ENCODE measurements at regions not wholly inside any gene's neighbourhood (a gene's known extent, or its start where the extent isn't known, plus 50 kb on each side); places are given as distances from the start of the nearest gene placed in this dataset.

GRCh38 chr14:65193916-65194590 lies 91.7 kb upstream of the MAX start (continued):
- no peak for TF ChIP-seq RAD21 (IDR thresholded peaks at IDR 0.05; ENCODE audit: low read length)
- TF ChIP-seq NRF1 (IDR thresholded peaks at IDR 0.05; ENCODE audit: low read depth, low read length), result no peak
- no peak for TF ChIP-seq FOSL2 (IDR thresholded peaks at IDR 0.05; ENCODE audit: borderline replicate concordance, low read depth)
- no peak for TF ChIP-seq EP300 (IDR thresholded peaks at IDR 0.05; ENCODE audit: borderline replicate concordance in 1 of 2, low read depth in 1 of 2, low read length in 1 of 2)
- TF ChIP-seq YY1 (IDR thresholded peaks at IDR 0.05; ENCODE audit: low read depth), result no peak
- TF ChIP-seq IRF3 (IDR thresholded peaks at IDR 0.05; ENCODE audit: low read depth, low read length), result no peak

- H3K9ac ChIP-seq, result no peak overlapping the region
- ChIA-PET POLR2A (no interaction called here), CTCF (interaction anchor here (1.0 to 1.2 kb wide), 2 partner anchors 11 to 27 kb away, joined by 3 read pairs; no protein-coding TSS in a partner anchor)
- no peaks in the 10 kb centered on the region for H3K9me3 ChIP-seq
- DNase-seq, result no peak
- H3K36me3 ChIP-seq (replicated peaks in 1 of 2; ENCODE audit: control insufficient read depth in 1 of 2, insufficient read depth in 2 of 2, low read length in 1 of 2), result no peaks in the 10 kb centered on the region
- H3F3A ChIP-seq (replicated peaks; ENCODE audit: insufficient read depth), result no peaks in the 10 kb centered on the region
- H3K4me2 ChIP-seq, result no peak overlapping the region
- peaks cover 0 to 4% of the 10 kb centered on the region in 2 experiments; a peak in 2 of 4 replicates for H3K4me1 ChIP-seq (ENCODE audit: control insufficient read depth in 1 of 2, insufficient read depth in 2 of 2, low read depth in 1 of 2, low read length in 1 of 2)
- no peaks in the 10 kb centered on the region for H4K20me1 ChIP-seq (ENCODE audit: insufficient read depth)
- H3K27ac ChIP-seq (ENCODE audit: low read depth in 2 of 2, low read length in 1 of 2), result no peak overlapping the region
- H3K9me2 ChIP-seq, result no peaks in the 10 kb centered on the region
- WGBS (ENCODE audit: low lambda C conversion rate), result 85% methylated on average over 9 of the region's 9 CpGs
- H3K4me3 ChIP-seq (ENCODE audit: low read depth in 2 of 2, low read length in 1 of 2), result no peak overlapping the region
- H3K79me2 ChIP-seq (ENCODE audit: insufficient read depth), result no peaks in the 10 kb centered on the region
- no peak for TF ChIP-seq RXRA (IDR thresholded peaks at IDR 0.05; ENCODE audit: borderline replicate concordance, low read depth)
- no peak for TF ChIP-seq JUND (IDR thresholded peaks at IDR 0.05)
- no peak for TF ChIP-seq NRF1 (IDR thresholded peaks at IDR 0.05; ENCODE audit: low read depth, low read length)
- no peak for TF ChIP-seq TAF1 (IDR thresholded peaks at IDR 0.05; ENCODE audit: borderline replicate concordance, low read depth, low read length)
- no peak for TF ChIP-seq CTCF (IDR thresholded peaks at IDR 0.05)
- TF ChIP-seq EP300 (IDR thresholded peaks at IDR 0.05; ENCODE audit: borderline replicate concordance in 1 of 2, low read depth in 1 of 2, low read length in 1 of 2), result no peak
- TF ChIP-seq RCOR1 (IDR thresholded peaks at IDR 0.05; ENCODE audit: low read length), result no peak
- H3K27me3 ChIP-seq (ENCODE audit: insufficient read depth), result no peaks in the 10 kb centered on the region
- H2AFZ ChIP-seq (ENCODE audit: low read depth), result no peak overlapping the region
Observed at GRCh38 chr14:65195042-65195719, 92.9 kb upstream of the MAX start.

All from SK-N-SH (cell line).